LNCaP clone FGC (cell line): ENCODE measurements at regions not wholly inside any gene's neighbourhood (a gene's known extent, or its start where the extent isn't known, plus 50 kb on each side); places are given as distances from the start of the nearest gene placed in this dataset.

Experiments used
- DNase-seq: peaks from one replicate; pipeline ENCODE4 v3.0.0-alpha.2; 2011; ENCODE audit warnings: low read depth
- H3K4me3 ChIP-seq: 2 replicates; pipeline ENCODE4 v1.5.1; 2011; ENCODE audit warnings: mild to moderate bottlenecking, low read depth, low read length, control low read depth
- CTCF ChIP-seq: IDR thresholded peaks from 2 replicates; pipeline ENCODE4 v1.5.1; 2012; ENCODE audit warnings: mild to moderate bottlenecking; ENCODE audit not compliant: control insufficient read depth, insufficient read depth; ENCODE audit errors: extremely low read depth

GRCh38 chr2:120630031-120630701 lies 105.5 kb upstream of the GLI2 start:
- no peak overlapping the region for H3K4me3 ChIP-seq
- peak; percentile 94 for DNase-seq
- no peak for TF ChIP-seq CTCF

- no peak overlapping the region for H3K4me3 ChIP-seq
- TF ChIP-seq CTCF, result no peak
- no peak for DNase-seq
Measured at GRCh38 chr2:120631236-120631635, 104.4 kb upstream of the GLI2 start.

GRCh38 chr2:120631724-120632123 lies 103.9 kb upstream of the GLI2 start:
- no peak for DNase-seq
- TF ChIP-seq CTCF, result no peak
- no peak overlapping the region for H3K4me3 ChIP-seq

- no peak for TF ChIP-seq CTCF
Measured at GRCh38 chr2:120632796-120633646, 102.6 kb upstream of the GLI2 start.

GRCh38 chr2:120634533-120634932 lies 101.1 kb upstream of the GLI2 start:
- TF ChIP-seq CTCF, result no peak
- no peak overlapping the region for H3K4me3 ChIP-seq
- DNase-seq, result no peak

More at GRCh38 chr2:120632796-120633646, 102.6 kb upstream of the GLI2 start:
- H3K4me3 ChIP-seq, result no peak overlapping the region
- no peak for DNase-seq

- DNase-seq, result no peak
- TF ChIP-seq CTCF, result no peak
- no peak overlapping the region for H3K4me3 ChIP-seq
Measured at GRCh38 chr2:120635146-120635545, 100.5 kb upstream of the GLI2 start.

- no peak overlapping the region for H3K4me3 ChIP-seq
- no peak for TF ChIP-seq CTCF
Measured at GRCh38 chr2:120637847-120638246, 97.8 kb upstream of the GLI2 start.

More at GRCh38 chr2:120637847-120638246, 97.8 kb upstream of the GLI2 start:
- DNase-seq, result no peak
